Stimulated activated CD4-positive, alpha-beta T cell treated with anti-CD3 and anti-CD28 coated beads, Interleukin-12 subunit alpha, Interleukin-12 subunit beta, amount 100 ng/mL, for 4 hours (primary cell): ENCODE measurements at regions not wholly inside any gene's neighbourhood (a gene's known extent, or its start where the extent isn't known, plus 50 kb on each side); places are given as distances from the start of the nearest gene placed in this dataset.
A peak's percentile ranks its signal among the peaks of the same experiment; 100 is the strongest.
"Not testable (repeated sequence)": the region's sequence is repeated elsewhere in the genome, so short reads cannot be mapped to it uniquely, and the experiment has no call there.

Experiments
- DNase-seq: peaks from one replicate; pipeline ENCODE4 v3.0.0-alpha.2; 2020

- DNase-seq, result no peak
Measured at GRCh38 chr6:27112974-27113373, 134.5 kb upstream of the PRSS16 start.

- no peak for DNase-seq
Measured at GRCh38 chr6:27119329-27119728, 128.2 kb upstream of the PRSS16 start.

GRCh38 chr6:27119761-27120160 lies 127.7 kb upstream of the PRSS16 start:
- DNase-seq, result no peak

- no peak for DNase-seq
Measured at GRCh38 chr6:27121640-27122039, 125.9 kb upstream of the PRSS16 start.

- no peak for DNase-seq
Measured at GRCh38 chr6:27124252-27124657, 123.2 kb upstream of the PRSS16 start.

GRCh38 chr6:27126046-27126814 lies 121.3 kb upstream of the PRSS16 start:
- DNase-seq, result no peak

GRCh38 chr6:27126815-27127537 lies 120.5 kb upstream of the PRSS16 start:
- peak; percentile 74 for DNase-seq

GRCh38 chr6:27127874-27128273 lies 119.6 kb upstream of the PRSS16 start:
- DNase-seq, result not testable (repeated sequence)

GRCh38 chr6:27128311-27129094 lies 119.0 kb upstream of the PRSS16 start:
- no peak for DNase-seq

GRCh38 chr6:27129095-27129815 lies 118.2 kb upstream of the PRSS16 start:
- no peak for DNase-seq

GRCh38 chr6:27129917-27130316 lies 117.6 kb upstream of the PRSS16 start:
- no peak for DNase-seq

- no peak for DNase-seq
Measured at GRCh38 chr6:27130668-27131428, 116.7 kb upstream of the PRSS16 start.

GRCh38 chr6:27132282-27132531 lies 115.3 kb upstream of the PRSS16 start:
- DNase-seq, result not testable (repeated sequence)

- peak; percentile 71 for DNase-seq
Measured at GRCh38 chr6:27132532-27133280, 114.8 kb upstream of the PRSS16 start.

GRCh38 chr6:27133281-27134227 lies 113.9 kb upstream of the PRSS16 start:
- DNase-seq, result peak; percentile 43

GRCh38 chr6:27135087-27135657 lies 112.3 kb upstream of the PRSS16 start:
- DNase-seq, result no peak

- no peak for DNase-seq
Measured at GRCh38 chr6:27136077-27136644, 111.3 kb upstream of the PRSS16 start.

GRCh38 chr6:27136978-27137814 lies 110.3 kb upstream of the PRSS16 start:
- no peak for DNase-seq

- no peak for DNase-seq
Measured at GRCh38 chr6:27138406-27138805, 109.1 kb upstream of the PRSS16 start.
